Peyer's patch (tissue), 4 donors: ENCODE measurements at regions not wholly inside any gene's neighbourhood (a gene's known extent, or its start where the extent isn't known, plus 50 kb on each side); places are given as distances from the start of the nearest gene placed in this dataset.

Experiments used
- DNase-seq, 3 donors: peaks; one replicate each; pipeline ENCODE4 v3.0.0-alpha.2; 2017 to 2019
- H3K27ac ChIP-seq, 4 donors: fragments of 200-600 bp; sonication (generic); one replicate each; pipeline ENCODE4 v1.5.1; 2016 to 2019
- H3K27me3 ChIP-seq, 2 donors: fragments of 200-600 bp; sonication (generic); one replicate each; pipeline ENCODE4 v1.5.1; 2019
- H3K36me3 ChIP-seq, 3 donors: fragments of 200-600 bp; sonication (generic); one replicate each; pipeline ENCODE4 v1.5.1; 2016 to 2019
- H3K4me1 ChIP-seq, 4 donors: fragments of 200-600 bp; sonication (generic); one replicate each; pipeline ENCODE4 v1.5.1; 2016 to 2019
- H3K4me3 ChIP-seq, 4 donors: fragments of 200-600 bp; sonication (generic); 1 replicate in 3 of 4; 2 replicates in 1 of 4; pipeline ENCODE4 v1.5.1; 2016 to 2019; ENCODE audit warnings: mild to moderate bottlenecking in 1 of 4
- H3K9me3 ChIP-seq, 4 donors: fragments of 200-600 bp; sonication (generic); one replicate each; pipeline ENCODE4 v1.5.1; 2016 to 2019; ENCODE audit warnings: mild to moderate bottlenecking in 1 of 4
- CTCF ChIP-seq, 6 experiments: fragments of 450-650 bp in 4 of 6; fragments of 200-600 bp in 2 of 6; sonication (generic) in 1 of 6; IDR thresholded peaks; one replicate each; pipeline ENCODE4 v1.5.1; 2017 to 2019; ENCODE audit warnings: antibody characterized with exemption in 6 of 6, mild to moderate bottlenecking in 3 of 6, moderate library complexity in 1 of 6
- POLR2A ChIP-seq, 2 donors: fragments of 450-650 bp; IDR thresholded peaks; one replicate each; pipeline ENCODE4 v1.5.1; 2017; ENCODE audit warnings: antibody characterized with exemption in 2 of 2, mild to moderate bottlenecking in 2 of 2, moderate library complexity in 2 of 2

GRCh38 chr1:34639701-34640100, 115.1 kb upstream of the GJB5 start:
- Histone ChIP-seq H3K4me3 (no peak overlapping the region), H3K4me1 (no peaks in the 10 kb centered on the region), H3K27me3 (no peaks in the 10 kb centered on the region), H3K27ac (no peak overlapping the region), H3K36me3 (no peaks in the 10 kb centered on the region), H3K9me3 (no peaks in the 10 kb centered on the region)
- no peak for DNase-seq
- no peak for TF ChIP-seq CTCF (IDR thresholded peaks at IDR 0.05)
- no peak for TF ChIP-seq POLR2A (IDR thresholded peaks at IDR 0.05)

- H3K4me3 ChIP-seq = no peak overlapping the region
- no peaks in the 10 kb centered on the region for H3K4me1 ChIP-seq
- no peak for TF ChIP-seq POLR2A (IDR thresholded peaks at IDR 0.05)
- TF ChIP-seq CTCF (IDR thresholded peaks at IDR 0.05) = no peak
- no peaks in the 10 kb centered on the region for H3K9me3 ChIP-seq
- no peaks in the 10 kb centered on the region for H3K27me3 ChIP-seq
- no peaks in the 10 kb centered on the region for H3K36me3 ChIP-seq
- no peak overlapping the region for H3K27ac ChIP-seq
- DNase-seq = no peak
Measured at GRCh38 chr1:34640654-34641401, 114.0 kb upstream of the GJB5 start.

- H3K36me3 ChIP-seq = no peaks in the 10 kb centered on the region
- TF ChIP-seq POLR2A (IDR thresholded peaks at IDR 0.05) (no peak), CTCF (IDR thresholded peaks at IDR 0.05) (no peak)
- H3K27ac ChIP-seq = no peak overlapping the region
- no peaks in the 10 kb centered on the region for H3K4me1 ChIP-seq
- no peaks in the 10 kb centered on the region for H3K9me3 ChIP-seq
- no peaks in the 10 kb centered on the region for H3K27me3 ChIP-seq
- no peak overlapping the region for H3K4me3 ChIP-seq
- no peak for DNase-seq
Measured at GRCh38 chr1:34642679-34643078, 112.2 kb upstream of the GJB5 start.

- Histone ChIP-seq H3K4me1 (no peaks in the 10 kb centered on the region), H3K9me3 (no peaks in the 10 kb centered on the region), H3K36me3 (no peaks in the 10 kb centered on the region), H3K27ac (no peak overlapping the region), H3K27me3 (no peaks in the 10 kb centered on the region), H3K4me3 (no peak overlapping the region)
- DNase-seq = no peak
- TF ChIP-seq CTCF (IDR thresholded peaks at IDR 0.05) (no peak), POLR2A (IDR thresholded peaks at IDR 0.05) (no peak)
Measured at GRCh38 chr1:34645109-34645688, 109.6 kb upstream of the GJB5 start.

GRCh38 chr1:34645919-34646318, 108.9 kb upstream of the GJB5 start:
- no peak for TF ChIP-seq CTCF (IDR thresholded peaks at IDR 0.05)
- no peak for TF ChIP-seq POLR2A (IDR thresholded peaks at IDR 0.05)
- Histone ChIP-seq H3K4me3 (no peak overlapping the region), H3K4me1 (no peaks in the 10 kb centered on the region), H3K27me3 (no peaks in the 10 kb centered on the region), H3K36me3 (no peaks in the 10 kb centered on the region), H3K9me3 (no peaks in the 10 kb centered on the region), H3K27ac (no peak overlapping the region)
- DNase-seq = no peak
